GM18873 (cell line): ENCODE measurements at regions not wholly inside any gene's neighbourhood (a gene's known extent, or its start where the extent isn't known, plus 50 kb on each side); places are given as distances from the start of the nearest gene placed in this dataset.

Experiments
- ATAC-seq: cut with Tn5 transposase; IDR thresholded peaks from one replicate; pipeline ENCODE4 v1.9.1; 2021; ENCODE audit warnings: mild to moderate bottlenecking, moderate library complexity, moderate number of reproducible peaks; ENCODE audit not compliant: unreplicated experiment, low FRiP score

DNA sequence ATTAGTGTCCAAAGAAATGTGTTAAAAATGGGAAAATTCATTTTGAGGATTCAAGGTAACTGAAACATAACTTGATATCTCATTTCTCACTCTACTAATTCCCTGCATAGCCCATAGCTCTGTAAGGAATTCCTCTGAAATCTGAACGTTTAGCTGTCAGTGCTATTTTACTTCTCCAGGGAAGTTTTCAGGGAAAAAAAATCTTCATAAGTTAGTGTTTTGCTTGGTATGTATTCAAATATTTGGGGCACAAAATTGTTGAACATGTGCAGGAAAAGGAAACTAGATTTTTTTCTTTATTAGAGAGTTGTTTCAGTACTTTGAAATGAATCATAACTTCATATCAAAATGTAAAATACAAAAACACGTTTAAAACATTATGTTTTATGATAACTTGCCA, 891.4 kb downstream of the CENPC start:
- ATAC-seq: no peak

- no peak for ATAC-seq
Measured at GRCh38 chr4:66649236-66649635, 896.1 kb downstream of the CENPC start.

DNA sequence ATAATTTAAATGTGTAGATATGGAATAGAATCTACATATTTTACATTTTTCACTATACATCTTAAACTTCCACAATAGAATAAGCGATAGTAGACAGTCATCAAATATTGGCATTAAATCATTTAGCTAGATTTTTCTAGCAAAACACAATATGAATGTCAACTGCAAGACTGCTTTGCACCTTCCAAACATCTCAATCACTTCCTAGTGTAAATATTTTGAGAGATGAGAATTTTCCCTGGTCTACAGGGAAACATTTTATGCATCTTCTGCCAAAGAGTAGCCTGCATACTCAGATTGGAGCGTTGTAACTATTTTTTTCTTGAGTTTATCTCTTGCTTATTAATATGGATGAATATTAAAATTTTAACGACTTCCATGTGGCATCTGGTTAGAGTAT, 897.4 kb downstream of the CENPC start:
- no peak for ATAC-seq

DNA sequence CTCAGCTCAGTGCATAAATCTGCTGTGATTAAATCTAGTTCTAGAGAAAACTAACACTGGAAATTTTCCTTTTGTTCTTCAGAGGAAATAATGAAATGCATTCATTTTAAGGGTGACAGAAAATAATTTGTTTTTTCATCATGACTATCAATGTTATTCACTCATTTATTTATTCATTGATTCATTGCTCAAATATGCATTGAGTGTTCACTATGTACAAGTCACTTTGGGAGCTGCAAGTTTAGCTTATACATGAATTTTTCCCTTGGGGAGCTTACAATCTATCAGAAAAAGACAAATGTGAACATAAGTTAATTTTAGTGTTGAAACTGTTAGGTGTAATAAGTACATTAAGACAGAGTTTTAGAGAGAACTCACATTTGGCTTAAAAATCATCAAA, 897.8 kb downstream of the CENPC start:
- no peak for ATAC-seq

DNA sequence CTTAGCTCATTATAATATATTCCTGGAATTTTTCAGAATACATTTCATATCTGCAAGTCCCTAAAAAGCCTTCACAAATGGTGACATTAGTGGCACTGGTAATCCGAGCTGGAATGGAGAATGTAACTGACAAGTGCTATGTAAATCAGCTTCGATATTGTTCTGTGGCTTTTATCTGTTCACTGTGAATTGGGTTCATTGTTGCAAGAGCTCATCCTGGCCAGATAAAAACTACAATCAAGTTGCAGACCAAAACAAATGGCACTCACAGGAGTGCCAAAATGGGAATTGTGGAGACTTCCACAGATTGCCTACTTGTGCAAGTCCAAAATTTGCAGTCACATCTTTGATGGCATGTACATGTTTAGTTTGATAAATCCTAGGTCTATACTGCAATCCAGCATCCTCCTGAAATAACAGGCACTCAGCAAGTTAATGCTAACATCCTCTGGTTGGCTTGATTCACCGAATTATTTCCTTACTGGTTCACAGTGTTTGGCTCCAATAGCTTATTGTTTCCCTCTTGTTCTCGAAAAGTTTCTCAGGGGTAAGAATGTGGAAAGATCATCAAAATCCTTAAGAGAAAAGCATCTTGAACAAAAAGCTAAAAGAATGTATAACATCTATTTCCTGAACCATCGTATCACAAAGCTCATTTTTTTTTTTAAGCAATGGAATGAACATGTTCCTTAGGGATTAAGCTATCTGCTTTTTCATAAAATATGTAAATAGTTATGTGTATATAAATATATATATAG, 904.9 kb downstream of the CENPC start:
- no peak for ATAC-seq

DNA sequence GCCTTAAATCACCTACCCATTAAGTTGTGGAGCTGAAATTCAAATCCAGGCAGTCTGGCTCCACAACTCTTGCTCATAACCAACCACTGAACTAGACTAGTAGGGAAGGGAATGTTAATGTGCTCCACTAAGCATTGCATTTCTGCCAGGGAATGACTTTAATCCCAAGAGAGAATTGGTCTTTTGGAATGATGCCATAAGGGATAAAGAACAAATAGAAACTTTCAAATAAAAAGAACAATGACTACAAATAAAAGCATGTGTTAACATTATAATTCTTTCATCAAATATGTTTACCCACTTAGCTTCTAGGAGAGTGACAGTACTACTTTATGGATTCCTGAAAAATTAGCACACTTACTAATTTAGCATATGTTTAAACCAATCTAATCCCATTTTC, 905.9 kb downstream of the CENPC start:
- ATAC-seq: no peak

DNA sequence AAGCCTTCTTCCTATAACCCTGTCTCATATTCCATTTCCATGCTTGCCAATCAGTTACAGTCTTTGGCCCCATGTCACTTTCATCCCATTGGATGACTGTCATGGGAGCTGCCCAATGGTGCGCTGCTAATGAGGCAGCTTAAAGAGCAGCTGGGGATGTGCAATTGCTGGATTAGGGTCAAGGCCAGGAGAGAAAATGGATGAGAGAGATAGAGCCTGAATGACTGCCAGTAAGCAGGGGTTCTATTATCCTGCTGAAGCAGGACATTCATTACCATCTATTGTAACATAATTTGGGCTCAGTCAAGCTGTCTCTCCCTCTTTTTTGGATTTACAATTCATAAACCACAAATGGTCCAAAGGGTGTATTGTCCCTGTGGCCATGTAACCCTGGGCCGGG, 909.0 kb downstream of the CENPC start:
- ATAC-seq: no peak

GRCh38 chr4:66633477-66633876, 911.8 kb downstream of the CENPC start:
- ATAC-seq: no peak

DNA sequence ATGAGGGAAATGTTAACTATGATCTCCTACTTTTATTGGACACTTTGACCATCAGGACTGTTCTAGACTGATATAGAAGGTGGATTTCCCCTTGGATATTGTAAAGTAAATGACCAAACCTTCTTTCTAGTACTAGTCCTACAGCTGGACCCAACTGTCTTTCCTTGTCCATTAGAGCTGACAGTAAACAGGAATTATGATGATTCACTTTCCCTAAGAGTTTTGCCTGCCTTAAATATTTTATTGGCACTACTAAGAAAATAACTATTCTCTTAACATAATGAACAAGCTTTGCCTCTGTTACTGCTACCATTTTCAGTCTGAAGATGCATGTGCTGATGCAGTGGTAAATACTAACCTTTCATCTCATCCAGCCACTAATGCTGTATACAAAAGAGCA, 915.4 kb downstream of the CENPC start:
- no peak for ATAC-seq

- no peak for ATAC-seq
Measured at GRCh38 chr4:66628146-66628545, 917.2 kb downstream of the CENPC start.

GRCh38 chr4:66625480-66625879, 919.8 kb downstream of the CENPC start:
- ATAC-seq: no peak

DNA sequence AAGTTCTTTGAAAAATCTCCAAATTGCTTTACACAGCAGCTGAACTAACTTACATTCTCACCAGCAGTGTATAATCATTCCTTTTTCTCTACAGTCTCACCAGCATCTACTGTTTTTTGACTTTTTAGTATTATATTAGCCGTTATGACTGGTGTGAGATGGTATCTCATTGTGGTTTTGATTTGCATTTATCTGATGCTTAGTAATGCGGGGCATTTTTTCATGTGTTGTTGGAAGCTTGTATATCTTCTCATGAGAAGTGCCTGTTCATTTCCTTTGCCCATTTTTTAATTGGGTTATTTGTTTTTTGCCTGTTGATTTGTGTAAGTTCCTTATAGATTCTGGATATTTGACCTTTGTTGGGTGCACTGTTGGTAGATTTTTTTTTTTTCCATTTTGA, 931.7 kb downstream of the CENPC start:
- ATAC-seq: no peak

DNA sequence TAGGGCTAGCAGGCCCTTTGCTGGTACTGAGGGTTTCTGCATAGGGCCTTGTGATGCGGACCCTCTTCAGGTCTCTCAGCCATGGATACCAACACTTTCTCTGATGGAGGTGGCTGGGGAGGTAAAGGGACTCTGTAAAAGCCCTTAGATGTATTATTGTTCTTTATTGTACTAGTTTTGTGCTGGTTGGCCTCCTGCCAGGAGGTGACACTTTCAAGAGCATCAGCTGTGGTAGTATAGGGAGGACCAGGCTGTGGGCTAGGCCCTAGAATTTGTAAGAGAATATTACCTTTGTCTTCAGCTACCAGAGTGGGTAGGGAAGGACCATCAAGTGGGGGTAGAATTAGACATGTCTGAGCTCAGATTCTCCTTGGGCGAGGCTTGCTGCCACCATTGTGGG, 936.3 kb downstream of the CENPC start:
- no peak for ATAC-seq

- no peak for ATAC-seq
Measured at GRCh38 chr4:66606908-66607307, 936.6 kb upstream of the EPHA5 start.

DNA sequence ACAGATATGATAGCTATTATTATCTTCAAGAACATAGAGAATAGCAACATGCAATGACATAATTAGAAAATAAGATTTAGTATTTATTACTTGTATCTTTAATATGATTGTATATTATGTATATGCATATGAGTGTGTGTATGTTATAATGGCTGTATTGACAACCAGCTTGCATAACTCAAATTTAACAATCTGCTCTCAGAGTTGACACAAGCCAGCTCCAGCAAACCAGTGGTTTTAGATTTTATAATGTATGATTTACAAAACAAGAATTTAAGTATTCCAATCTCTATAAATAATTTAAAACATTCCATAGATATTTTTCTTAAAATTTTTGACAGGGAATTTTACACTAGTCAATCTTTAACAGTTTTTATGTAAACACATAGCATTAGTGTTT, 935.9 kb upstream of the EPHA5 start:
- ATAC-seq: no peak

DNA sequence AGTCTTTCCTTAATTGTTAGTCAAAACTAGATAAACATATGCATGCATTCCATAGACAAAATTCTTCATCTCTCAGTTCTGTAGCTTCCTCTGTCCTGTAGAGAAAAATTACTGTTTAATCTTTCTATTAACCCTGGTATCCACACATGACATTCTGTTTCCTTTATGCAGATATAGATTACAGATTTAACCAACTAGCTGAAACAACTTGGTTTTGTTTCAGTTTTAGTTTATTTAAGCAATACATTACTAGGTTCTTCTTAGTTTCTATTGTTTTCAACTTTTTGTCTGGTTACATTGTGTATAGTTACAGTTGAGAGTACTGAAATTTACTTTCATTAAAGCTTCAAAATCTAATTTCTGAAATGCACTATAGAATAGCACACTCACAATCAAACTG, 933.9 kb upstream of the EPHA5 start:
- ATAC-seq: peak; percentile 56

DNA sequence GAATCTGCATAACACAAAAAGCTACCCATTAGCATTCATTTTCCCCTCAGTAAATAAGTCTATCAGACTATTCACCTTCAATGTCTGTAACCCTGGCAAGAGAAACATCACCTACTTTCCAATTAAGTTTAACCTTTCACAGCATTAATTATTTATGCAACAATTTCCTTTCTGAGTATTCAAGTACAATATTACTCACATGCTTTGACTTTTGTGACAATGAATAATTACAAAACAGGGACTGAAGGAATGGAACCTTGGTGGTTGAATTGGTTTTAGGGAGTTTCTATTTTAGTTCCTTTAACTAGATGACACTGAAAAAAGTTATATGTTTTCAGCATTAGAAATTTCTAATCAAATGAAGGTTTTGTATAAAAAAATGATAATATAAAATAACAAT, 932.3 kb upstream of the EPHA5 start:
- no peak for ATAC-seq

DNA sequence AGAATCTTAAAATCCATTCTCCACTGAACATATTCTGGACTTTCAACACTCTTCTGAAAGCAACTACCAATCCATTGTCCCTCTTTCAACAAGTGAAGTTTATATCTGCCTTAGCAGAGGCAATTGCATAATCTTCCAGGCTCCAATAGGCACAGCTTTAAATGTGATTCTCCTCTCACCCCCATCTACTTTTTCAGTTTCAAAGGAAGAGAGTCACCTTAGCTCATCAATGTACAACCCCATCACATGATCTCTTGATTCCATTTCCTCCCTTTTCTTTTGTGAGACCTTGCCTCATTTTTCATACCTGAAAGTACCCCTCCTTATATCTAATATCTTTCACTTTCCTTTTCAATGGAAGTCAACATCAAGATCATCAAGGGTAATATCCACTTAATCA, 921.7 kb upstream of the EPHA5 start:
- no peak for ATAC-seq

GRCh38 chr4:66590488-66591215, 920.4 kb upstream of the EPHA5 start:
- ATAC-seq: no peak

- ATAC-seq: no peak
Measured at GRCh38 chr4:66589183-66589582, 918.9 kb upstream of the EPHA5 start.

DNA sequence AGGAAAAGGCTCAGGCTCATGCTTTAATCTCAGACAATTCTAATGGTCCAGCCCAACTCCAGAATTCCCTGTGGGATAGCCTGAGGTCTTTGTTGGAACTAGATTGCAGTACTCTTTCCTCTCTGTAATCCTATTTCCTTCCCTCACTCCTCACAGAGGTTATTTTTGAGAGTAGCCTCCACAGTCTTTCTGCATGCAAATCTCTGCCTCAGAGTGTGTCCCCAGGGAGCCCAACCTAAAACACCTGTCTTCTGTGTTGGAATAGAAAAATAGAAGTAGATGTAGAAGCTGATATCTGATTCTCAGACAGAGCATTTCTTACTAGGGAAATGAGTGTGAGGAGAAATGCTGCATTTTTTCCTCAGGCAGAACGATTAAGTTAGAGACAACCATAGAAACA, 915.5 kb upstream of the EPHA5 start:
- ATAC-seq: no peak

GRCh38 chr4:66577922-66578321, 907.6 kb upstream of the EPHA5 start:
- no peak for ATAC-seq
